Endothelial cell (in vitro differentiated cells): ENCODE measurements at regions not wholly inside any gene's neighbourhood (a gene's known extent, or its start where the extent isn't known, plus 50 kb on each side); places are given as distances from the start of the nearest gene placed in this dataset.

Source experiments
- DNase-seq: peaks from one replicate; pipeline ENCODE4 v3.0.0; 2021; ENCODE audit warnings: low spot score
- H3K27ac Mint-ChIP-seq: one replicate; pipeline ENCODE4 v1.8.0; 2021; ENCODE audit warnings: mixed read lengths, inconsistent platforms; ENCODE audit not compliant: unreplicated experiment
- H3K27me3 Mint-ChIP-seq: one replicate; pipeline ENCODE4 v1.8.0; 2021; ENCODE audit warnings: mild to moderate bottlenecking, moderate library complexity, mixed read lengths, inconsistent platforms; ENCODE audit not compliant: unreplicated experiment
- H3K36me3 Mint-ChIP-seq: one replicate; pipeline ENCODE4 v1.8.0; 2021; ENCODE audit warnings: mild to moderate bottlenecking, low read depth, mixed read lengths, inconsistent platforms; ENCODE audit not compliant: unreplicated experiment
- H3K4me1 Mint-ChIP-seq: one replicate; pipeline ENCODE4 v1.8.0; 2021; ENCODE audit warnings: mild to moderate bottlenecking, mixed read lengths, inconsistent platforms; ENCODE audit not compliant: unreplicated experiment
- H3K4me3 Mint-ChIP-seq: one replicate; pipeline ENCODE4 v1.8.0; 2021; ENCODE audit warnings: mild to moderate bottlenecking, mixed read lengths, inconsistent platforms; ENCODE audit not compliant: unreplicated experiment
- H3K9me3 Mint-ChIP-seq: one replicate; pipeline ENCODE4 v1.8.0; 2021; ENCODE audit warnings: mixed read lengths, inconsistent platforms; ENCODE audit not compliant: unreplicated experiment
- TF ChIP-seq, protein P1 (sequence below): fragments of 200-600 bp; sonication (generic); IDR thresholded peaks from one replicate; pipeline ENCODE4 v1.5.0; 2021; ENCODE audit warnings: antibody characterized with exemption; ENCODE audit not compliant: unreplicated experiment

DNA sequence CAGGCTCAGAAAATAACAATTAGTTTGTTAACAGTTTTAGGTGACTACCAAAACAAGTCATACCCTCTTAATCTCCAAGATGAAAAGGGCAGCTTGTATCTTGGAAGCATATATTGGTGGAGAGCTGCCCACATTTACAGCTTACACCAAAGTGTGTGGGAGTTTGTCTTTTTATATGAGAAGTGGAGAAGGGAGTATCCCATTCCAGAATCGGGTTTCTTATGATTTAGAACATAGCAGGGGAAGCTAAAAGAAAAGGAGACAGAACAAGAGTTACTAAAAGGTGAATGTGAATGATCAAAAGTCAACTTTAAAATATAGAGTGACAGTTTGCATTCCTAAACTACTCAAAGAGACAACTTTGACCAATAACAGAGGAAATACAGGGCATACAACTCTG lies 338.6 kb upstream of the VWC2 start:
- Mint-ChIP-seq H3K27ac (no peak overlapping the region), H3K4me3 (no peak overlapping the region), H3K9me3 (no peaks in the 10 kb centered on the region), H3K36me3 (no peaks in the 10 kb centered on the region), H3K4me1 (no peaks in the 10 kb centered on the region), H3K27me3 (peaks cover 2% of the 10 kb centered on the region)
- TF ChIP-seq, protein P1, sequence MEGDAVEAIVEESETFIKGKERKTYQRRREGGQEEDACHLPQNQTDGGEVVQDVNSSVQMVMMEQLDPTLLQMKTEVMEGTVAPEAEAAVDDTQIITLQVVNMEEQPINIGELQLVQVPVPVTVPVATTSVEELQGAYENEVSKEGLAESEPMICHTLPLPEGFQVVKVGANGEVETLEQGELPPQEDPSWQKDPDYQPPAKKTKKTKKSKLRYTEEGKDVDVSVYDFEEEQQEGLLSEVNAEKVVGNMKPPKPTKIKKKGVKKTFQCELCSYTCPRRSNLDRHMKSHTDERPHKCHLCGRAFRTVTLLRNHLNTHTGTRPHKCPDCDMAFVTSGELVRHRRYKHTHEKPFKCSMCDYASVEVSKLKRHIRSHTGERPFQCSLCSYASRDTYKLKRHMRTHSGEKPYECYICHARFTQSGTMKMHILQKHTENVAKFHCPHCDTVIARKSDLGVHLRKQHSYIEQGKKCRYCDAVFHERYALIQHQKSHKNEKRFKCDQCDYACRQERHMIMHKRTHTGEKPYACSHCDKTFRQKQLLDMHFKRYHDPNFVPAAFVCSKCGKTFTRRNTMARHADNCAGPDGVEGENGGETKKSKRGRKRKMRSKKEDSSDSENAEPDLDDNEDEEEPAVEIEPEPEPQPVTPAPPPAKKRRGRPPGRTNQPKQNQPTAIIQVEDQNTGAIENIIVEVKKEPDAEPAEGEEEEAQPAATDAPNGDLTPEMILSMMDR: no peak
- DNase-seq: no peak

- Mint-ChIP-seq H3K9me3 (no peaks in the 10 kb centered on the region), H3K4me1 (no peaks in the 10 kb centered on the region), H3K27ac (no peak overlapping the region), H3K4me3 (no peak overlapping the region), H3K36me3 (no peaks in the 10 kb centered on the region), H3K27me3 (peaks cover 2% of the 10 kb centered on the region)
- no peak for DNase-seq
- TF ChIP-seq, protein P1: no peak
These were observed 335.2 kb upstream of the VWC2 start for GRCh38 chr7:49438281-49438680.

GRCh38 chr7:49443515-49443914 lies 329.9 kb upstream of the VWC2 start:
- Mint-ChIP-seq H3K27ac (no peak overlapping the region), H3K36me3 (no peaks in the 10 kb centered on the region), H3K4me3 (no peak overlapping the region), H3K4me1 (no peaks in the 10 kb centered on the region), H3K27me3 (no peaks in the 10 kb centered on the region), H3K9me3 (no peaks in the 10 kb centered on the region)
- DNase-seq: no peak
- TF ChIP-seq, protein P1: no peak

DNA sequence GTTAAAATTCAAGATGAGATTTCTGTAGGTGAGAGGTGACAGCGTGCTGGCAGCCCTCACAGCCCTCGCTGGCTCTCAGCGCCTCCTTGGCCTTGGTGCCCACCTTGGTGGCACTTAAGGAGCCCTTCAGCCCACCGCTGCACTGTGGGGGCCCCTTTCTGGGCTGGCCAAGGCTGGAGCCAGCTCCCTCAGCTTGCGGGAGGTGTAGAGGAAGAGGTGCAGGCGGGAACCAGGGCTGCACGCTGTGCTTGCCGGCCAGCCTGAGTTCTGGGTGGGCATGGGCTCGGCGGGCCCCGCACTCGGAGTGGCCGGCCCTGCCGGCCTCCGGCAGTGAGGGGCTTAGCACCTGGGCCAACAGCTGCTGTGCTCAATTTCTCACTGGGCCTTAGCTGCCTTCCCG lies 320.0 kb upstream of the VWC2 start:
- Mint-ChIP-seq H3K36me3 (no peaks in the 10 kb centered on the region), H3K4me1 (no peaks in the 10 kb centered on the region), H3K4me3 (no peak overlapping the region), H3K27me3 (no peaks in the 10 kb centered on the region), H3K27ac (no peak overlapping the region), H3K9me3 (no peaks in the 10 kb centered on the region)
- TF ChIP-seq, protein P1: no peak
- no peak for DNase-seq

DNA sequence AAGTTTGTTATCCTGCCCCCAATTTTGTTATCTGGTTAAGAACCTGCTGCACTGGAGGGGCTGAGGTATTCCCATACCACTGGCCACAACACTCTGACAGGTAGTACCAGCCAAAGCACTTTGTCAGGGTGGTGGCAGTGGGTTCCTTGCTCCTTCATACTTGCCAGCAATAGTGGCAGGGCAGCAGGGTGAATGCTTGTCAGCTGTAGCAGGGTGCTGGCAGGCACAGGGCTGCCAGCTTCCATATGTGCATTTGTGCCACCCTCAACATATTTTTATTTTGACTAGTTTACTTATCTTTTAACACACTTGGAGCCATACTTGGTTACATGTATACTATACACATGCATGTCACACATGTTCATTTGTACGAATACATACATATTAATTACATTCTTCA lies 294.0 kb upstream of the VWC2 start:
- no peak overlapping the region for H3K4me3 Mint-ChIP-seq
- no peaks in the 10 kb centered on the region for H3K9me3 Mint-ChIP-seq
- H3K27me3 Mint-ChIP-seq: no peaks in the 10 kb centered on the region
- H3K4me1 Mint-ChIP-seq: no peaks in the 10 kb centered on the region
- H3K36me3 Mint-ChIP-seq: no peaks in the 10 kb centered on the region
- no peak overlapping the region for H3K27ac Mint-ChIP-seq
- DNase-seq: no peak
- TF ChIP-seq, protein P1: no peak
